K562 (cell line): ENCODE measurements at regions not wholly inside any gene's neighbourhood (a gene's known extent, or its start where the extent isn't known, plus 50 kb on each side); places are given as distances from the start of the nearest gene placed in this dataset.

Source experiments
- ATAC-seq: fragments of 200-7000 bp; cut with Tn5 transposase; 3 replicates; pipeline ENCODE4 v1.9.1; 2020; ENCODE audit warnings: moderate library complexity
- BruUV-seq: library from RNA; stranded (reverse); fragments of 400-500 nt; replicated peaks from 2 replicates; lab custom pipeline; 2021; lab: Mats Ljungman, UMichigan
- CTCF ChIA-PET: fragments of 300-600 bp; formaldehyde crosslinking; extraction: SDS; loops from one replicate; lab custom pipeline; 2021; ENCODE audit warnings: low intra/inter-chr PET ratio; lab: Yijun Ruan, JAX
- POLR2A ChIA-PET: fragments of 300-600, 350-650 bp; sonication (Branson Sonifier 250); formaldehyde crosslinking; extraction: SDS; loops from one replicate; lab custom pipeline; 2021; ENCODE audit warnings: antibody characterized with exemption, inconsistent platforms; lab: Yijun Ruan, JAX
- DNase-seq, 4 experiments: peaks; one replicate each; pipeline versions ENCODE4 v3.0.0 to v3.0.0-alpha.2; 2011 to 2018; ENCODE audit warnings: low spot score in 3 of 4, mixed read lengths in 3 of 4; ENCODE audit errors: extremely low read depth in 1 of 4
- FAIRE-seq: peaks from 2 replicates; lab custom pipeline; 2011; peaks lifted over from hg19 to GRCh38; lab: Jason Lieb, UNC
- H2AFZ ChIP-seq: 2 replicates; pipeline ENCODE4 v1.6.0; 2011; ENCODE audit warnings: low read depth, low read length, control low read depth, inconsistent platforms
- H3K27ac ChIP-seq: fragments of 200-600 bp; 3 replicates; pipeline ENCODE4 v1.8.0; 2011; ENCODE audit warnings: low read depth, mild to moderate bottlenecking, control low read depth, inconsistent platforms, low read length, moderate library complexity, mixed read lengths; ENCODE audit errors: extremely low read depth
- H3K27me3 ChIP-seq, 2 experiments: fragments of 300-600 bp in 1 of 2; 2 replicates in 1 of 2; 3 replicates in 1 of 2; pipeline versions ENCODE4 v1.6.0 to v1.8.0; 2011; ENCODE audit warnings: inconsistent platforms in 2 of 2, low read length in 2 of 2, mild to moderate bottlenecking in 1 of 2, mixed read lengths in 1 of 2, moderate library complexity in 1 of 2; ENCODE audit not compliant: control insufficient read depth in 2 of 2, insufficient read depth in 2 of 2
- H3K36me3 ChIP-seq: fragments of 300-600 bp; 3 replicates; pipeline ENCODE4 v1.8.0; 2011; ENCODE audit warnings: mild to moderate bottlenecking, low read length, inconsistent platforms; ENCODE audit not compliant: control insufficient read depth, insufficient read depth
- H3K4me1 ChIP-seq, 2 experiments: fragments of 200-600 bp in 1 of 2; replicated peaks in 1 of 2; 2 replicates in 1 of 2; 3 replicates in 1 of 2; pipeline versions ENCODE4 v1.5.1 to v1.8.0; 2011; ENCODE audit warnings: inconsistent platforms in 2 of 2, low read length in 2 of 2, mild to moderate bottlenecking in 1 of 2, mixed read lengths in 1 of 2, moderate library complexity in 1 of 2; ENCODE audit not compliant: control insufficient read depth in 2 of 2, insufficient read depth in 2 of 2
- H3K4me2 ChIP-seq: 2 replicates; pipeline ENCODE4 v1.6.1; 2011; ENCODE audit warnings: low read length, control low read depth, inconsistent platforms, mixed read lengths; ENCODE audit not compliant: insufficient read depth
- H3K4me3 ChIP-seq: fragments of 200-600 bp; sonication (generic), shearing (Covaris generic); 2 replicates; pipeline ENCODE4 v1.5.1; 2016; ENCODE audit warnings: control low read depth, inconsistent platforms
- H3K79me2 ChIP-seq: fragments of 200-600 bp; 3 replicates; pipeline ENCODE4 v1.8.0; 2011; ENCODE audit warnings: low read length, inconsistent platforms; ENCODE audit not compliant: control insufficient read depth, insufficient read depth
- H3K9ac ChIP-seq, 2 experiments: 2 replicates each; pipeline versions ENCODE4 v1.6.0 to v1.6.1; 2011; ENCODE audit warnings: low read depth in 2 of 2, low read length in 2 of 2, control low read depth in 1 of 2, inconsistent platforms in 1 of 2, mild to moderate bottlenecking in 1 of 2, mixed read lengths in 1 of 2; ENCODE audit not compliant: insufficient read depth in 1 of 2
- H3K9me1 ChIP-seq: one replicate; pipeline ENCODE4 v1.6.0; 2011; ENCODE audit warnings: inconsistent platforms, mild to moderate bottlenecking, low read length, moderate library complexity; ENCODE audit not compliant: control insufficient read depth, insufficient read depth
- H3K9me3 ChIP-seq: replicated peaks from 2 replicates; pipeline ENCODE4 v1.5.1; 2011; ENCODE audit warnings: low read depth, low read length, inconsistent platforms; ENCODE audit not compliant: control insufficient read depth, insufficient read depth
- H4K20me1 ChIP-seq: replicated peaks from 2 replicates; pipeline ENCODE4 v1.6.1; 2011; ENCODE audit warnings: low read length, inconsistent platforms, mixed read lengths; ENCODE audit not compliant: control insufficient read depth, insufficient read depth
- DMBX1 ChIP-seq: fragments of 250-450 bp; sonication (Bioruptor Pico); IDR thresholded peaks from 2 replicates; pipeline ENCODE4 v1.8.0; 2022; ENCODE audit warnings: inconsistent platforms, mild to moderate bottlenecking, moderate library complexity, borderline replicate concordance
- GABPA ChIP-seq: fragments of 200-800 bp; sonication (Bioruptor generic); conservative IDR thresholded peaks from 2 replicates; pipeline ENCODE4 v1.6.1; 2016; ENCODE audit warnings: low read depth, missing genetic modification characterization, missing compliant biosample characterization
- MYC ChIP-seq, 2 experiments: fragments of 250-450 bp in 1 of 2; sonication (Bioruptor Pico) in 1 of 2; IDR thresholded peaks; 2 replicates each; pipeline versions ENCODE4 v1.5.1 to v1.6.1; 2012 to 2021; ENCODE audit warnings: low read depth in 2 of 2, borderline replicate concordance in 1 of 2, improper control_type of control experiment in 1 of 2, low read length in 1 of 2, mild to moderate bottlenecking in 1 of 2, moderate library complexity in 1 of 2
- THAP12 ChIP-seq: fragments of 250-450 bp; sonication (Bioruptor Pico); IDR thresholded peaks from 2 replicates; pipeline ENCODE4 v1.9.0; 2021; ENCODE audit warnings: mild to moderate bottlenecking, inconsistent platforms
- ZBTB33 ChIP-seq: sonication (generic); formaldehyde crosslinking; IDR thresholded peaks from 2 replicates; pipeline ENCODE4 v1.8.1; 2023; ENCODE audit warnings: mild to moderate bottlenecking, missing genetic modification reagents
- ZNF23 ChIP-seq: fragments of 250-450 bp; sonication (Bioruptor Pico); IDR thresholded peaks from 2 replicates; pipeline ENCODE4 v1.4.0; 2020; ENCODE audit warnings: mild to moderate bottlenecking
- ZNF282 ChIP-seq: sonication (generic); formaldehyde crosslinking; IDR thresholded peaks from 2 replicates; pipeline ENCODE4 v1.8.1; 2023; ENCODE audit warnings: missing genetic modification reagents
- ZNF586 ChIP-seq: fragments of 450-650 bp; formaldehyde crosslinking; conservative IDR thresholded peaks from 2 replicates; pipeline ENCODE4 v1.4.0; 2020; ENCODE audit warnings: mild to moderate bottlenecking, moderate library complexity
- WGBS: fragments of 100-300 bp; shearing (Covaris generic); methylation state at CpG from one replicate; pipeline ENCODE4 v1.1.6; 2016; ENCODE audit warnings: low coverage, mixed read lengths; ENCODE audit not compliant: insufficient coverage; ENCODE audit errors: missing lambda C conversion rate; 5-methylcytosine and 5-hydroxymethylcytosine counted together
- in situ Hi-C: fragments of 300-500 bp; cut with MboI; formaldehyde crosslinking; loops from 4 replicates; pipeline ENCODE4 v1.15.0; 2018; ENCODE audit warnings: inconsistent platforms, mixed read lengths
- intact Hi-C: fragments of 100-400 bp; cut with micrococcal nuclease; formaldehyde crosslinking; loops from 2 replicates; pipeline ENCODE4 v1.14.2; 2022

- TF ChIP-seq MYC (IDR thresholded peaks at IDR 0.05; ENCODE audit: low read depth, low read length), result no peak
- no peak for TF ChIP-seq MYC (CRISPR knock-in tag; IDR thresholded peaks at IDR 0.05; ENCODE audit: borderline replicate concordance, low read depth)
- no peak for TF ChIP-seq ZNF282 (CRISPR knock-in tag)
- H3K4me3 ChIP-seq, result no peak overlapping the region
- H3K27me3 ChIP-seq, result peaks cover 17 to 29% of the 10 kb centered on the region in 2 experiments
- no peak overlapping the region for H3K9ac ChIP-seq
- no peaks in the 10 kb centered on the region for H4K20me1 ChIP-seq
- in situ Hi-C loops, result no loop called here
- CTCF ChIA-PET, result no interaction called here
- H2AFZ ChIP-seq, result no peak overlapping the region
- no peak overlapping the region for H3K4me2 ChIP-seq
- POLR2A ChIA-PET, result interaction anchor here (0.7 kb wide), 1 partner anchor 490 kb away, joined by 3 read pairs; no protein-coding TSS in a partner anchor
- WGBS, result 1% methylated on average over 3 of the region's 3 CpGs
- no peaks in the 10 kb centered on the region for H3K36me3 ChIP-seq
- no peaks in the 10 kb centered on the region for H3K4me1 ChIP-seq
- H3K79me2 ChIP-seq, result no peaks in the 10 kb centered on the region
- FAIRE-seq, result no peak
- intact Hi-C loops, result no loop called here
- no peak for ATAC-seq
- no peak overlapping the region for H3K27ac ChIP-seq
- H3K9me1 ChIP-seq, result no peaks in the 10 kb centered on the region
- no peak for DNase-seq
- H3K9me3 ChIP-seq, result no peaks in the 10 kb centered on the region
- no TSS peak for BruUV-seq
Observed at GRCh38 chr1:185421485-185422107, 104.6 kb upstream of the IVNS1ABP start.

GRCh38 chr1:185420588-185421081, 103.6 kb upstream of the IVNS1ABP start:
- no peaks in the 10 kb centered on the region for H3K9me1 ChIP-seq
- no peak for ATAC-seq
- no peak overlapping the region for H2AFZ ChIP-seq
- peaks cover 17 to 29% of the 10 kb centered on the region in 2 experiments for H3K27me3 ChIP-seq
- H3K27ac ChIP-seq, result no peak overlapping the region
- DNase-seq, result no peak
- no peak overlapping the region for H3K4me2 ChIP-seq
- intact Hi-C loops (no loop called here), in situ Hi-C loops (no loop called here)
- no TSS peak for BruUV-seq
- H3K9me3 ChIP-seq, result no peaks in the 10 kb centered on the region
- H4K20me1 ChIP-seq, result no peaks in the 10 kb centered on the region
- no peak for FAIRE-seq
- H3K4me1 ChIP-seq, result no peaks in the 10 kb centered on the region
- H3K79me2 ChIP-seq, result no peaks in the 10 kb centered on the region
- TF ChIP-seq ZBTB33 (CRISPR knock-in tag) (no peak), ZNF586 (CRISPR knock-in tag) (no peak), DMBX1 (CRISPR knock-in tag) (no peak), THAP12 (no peak), GABPA (no peak), ZNF23 (CRISPR knock-in tag) (no peak)
- H3K4me3 ChIP-seq, result no peak overlapping the region
- ChIA-PET CTCF (no interaction called here), POLR2A (no interaction called here)
- H3K9ac ChIP-seq, result no peak overlapping the region
- no peaks in the 10 kb centered on the region for H3K36me3 ChIP-seq
